Activated B cell treated with CpG ODN at 0.5 μM for 24 hours (primary cell): ENCODE measurements at regions not wholly inside any gene's neighbourhood (a gene's known extent, or its start where the extent isn't known, plus 50 kb on each side); places are given as distances from the start of the nearest gene placed in this dataset.

ENCODE experiments used
- ATAC-seq: fragments of 200-7000 bp; cut with Tn5 transposase; one replicate; pipeline ENCODE4 v1.10.0; 2021; ENCODE audit warnings: low read depth, mild to moderate bottlenecking, moderate library complexity
- CTCF ChIA-PET: fragments of 350-600 bp; sonication (Branson Sonifier 250); formaldehyde crosslinking; loops from one replicate; lab custom pipeline; 2021; ENCODE audit warnings: antibody characterized with exemption; lab: Charles Lee
- POLR2A ChIA-PET: fragments of 350-600 bp; sonication (Branson Sonifier 250); formaldehyde crosslinking; loops from one replicate; lab custom pipeline; 2021; ENCODE audit warnings: antibody characterized with exemption; lab: Charles Lee
- DNase-seq: peaks from one replicate; pipeline ENCODE4 v3.0.0; 2022
- H3K27ac Mint-ChIP-seq: one replicate; pipeline ENCODE4 v1.8.0; 2020; ENCODE audit warnings: mixed read lengths
- H3K27me3 Mint-ChIP-seq: one replicate; pipeline ENCODE4 v1.8.0; 2021; ENCODE audit warnings: mixed read lengths
- H3K36me3 Mint-ChIP-seq: one replicate; pipeline ENCODE4 v1.8.0; 2021; ENCODE audit warnings: low read depth, mixed read lengths
- H3K4me1 Mint-ChIP-seq: one replicate; pipeline ENCODE4 v1.8.0; 2021; ENCODE audit warnings: mixed read lengths
- H3K4me3 Mint-ChIP-seq: one replicate; pipeline ENCODE4 v1.8.0; 2020; ENCODE audit warnings: mild to moderate bottlenecking, mixed read lengths
- H3K9me3 Mint-ChIP-seq: one replicate; pipeline ENCODE4 v1.8.0; 2020; ENCODE audit warnings: mixed read lengths
- CTCF ChIP-seq: fragments of 200-600 bp; IDR thresholded peaks from one replicate; pipeline ENCODE4 v1.8.0; 2022; ENCODE audit warnings: antibody characterized with exemption, mild to moderate bottlenecking
- intact Hi-C: fragments of 100-400 bp; cut with micrococcal nuclease; formaldehyde crosslinking; loops from one replicate; pipeline ENCODE4 v1.15.1; 2024

GRCh38 chr16:35687071-35687470 is 2227.7 kb downstream of the TP53TG3F start:
- H3K27me3 Mint-ChIP-seq: no peaks in the 10 kb centered on the region
- peaks cover 26% of the 10 kb centered on the region for H3K9me3 Mint-ChIP-seq
- intact Hi-C loops: no loop called here
- H3K27ac Mint-ChIP-seq: no peak overlapping the region
- TF ChIP-seq CTCF: no peak
- H3K4me1 Mint-ChIP-seq: no peaks in the 10 kb centered on the region
- ATAC-seq: no peak
- ChIA-PET POLR2A (no interaction called here), CTCF (no interaction called here)
- DNase-seq: no peak
- H3K4me3 Mint-ChIP-seq: no peak overlapping the region
- H3K36me3 Mint-ChIP-seq: no peaks in the 10 kb centered on the region

- H3K27ac Mint-ChIP-seq: no peak overlapping the region
- no peak for DNase-seq
- no peak for TF ChIP-seq CTCF
- no peak overlapping the region for H3K4me3 Mint-ChIP-seq
- ATAC-seq: no peak
- peaks cover 26% of the 10 kb centered on the region for H3K9me3 Mint-ChIP-seq
- intact Hi-C loops: no loop called here
- H3K27me3 Mint-ChIP-seq: no peaks in the 10 kb centered on the region
- no peaks in the 10 kb centered on the region for H3K36me3 Mint-ChIP-seq
- CTCF ChIA-PET: no interaction called here
- no peaks in the 10 kb centered on the region for H3K4me1 Mint-ChIP-seq
- POLR2A ChIA-PET: no interaction called here
Measured at GRCh38 chr16:35687781-35688180, 2228.4 kb downstream of the TP53TG3F start.

GRCh38 chr16:35689764-35690163 is 2230.4 kb downstream of the TP53TG3F start:
- ChIA-PET POLR2A (no interaction called here), CTCF (no interaction called here)
- no peak for TF ChIP-seq CTCF
- intact Hi-C loops: no loop called here
- H3K9me3 Mint-ChIP-seq: peaks cover 26% of the 10 kb centered on the region
- H3K36me3 Mint-ChIP-seq: no peaks in the 10 kb centered on the region
- DNase-seq (no peak), ATAC-seq (no peak)
- no peak overlapping the region for H3K27ac Mint-ChIP-seq
- H3K27me3 Mint-ChIP-seq: no peaks in the 10 kb centered on the region
- H3K4me1 Mint-ChIP-seq: no peaks in the 10 kb centered on the region
- H3K4me3 Mint-ChIP-seq: no peak overlapping the region

- CTCF ChIA-PET: no interaction called here
- ATAC-seq: no peak
- no peak for DNase-seq
- TF ChIP-seq CTCF: no peak
- intact Hi-C loops: no loop called here
- POLR2A ChIA-PET: no interaction called here
- Mint-ChIP-seq H3K9me3 (peaks cover 31% of the 10 kb centered on the region), H3K27ac (no peak overlapping the region), H3K4me1 (no peaks in the 10 kb centered on the region), H3K36me3 (no peaks in the 10 kb centered on the region), H3K4me3 (no peak overlapping the region), H3K27me3 (no peaks in the 10 kb centered on the region)
Measured at GRCh38 chr16:35690413-35690812, 2231.0 kb downstream of the TP53TG3F start.

GRCh38 chr16:35691057-35691456 is 2231.6 kb downstream of the TP53TG3F start:
- Mint-ChIP-seq H3K27me3 (no peaks in the 10 kb centered on the region), H3K36me3 (no peaks in the 10 kb centered on the region), H3K4me3 (no peak overlapping the region), H3K9me3 (peaks cover 31% of the 10 kb centered on the region), H3K4me1 (no peaks in the 10 kb centered on the region), H3K27ac (no peak overlapping the region)
- intact Hi-C loops: no loop called here
- ChIA-PET POLR2A (no interaction called here), CTCF (no interaction called here)
- DNase-seq (no peak), ATAC-seq (no peak)
- TF ChIP-seq CTCF: no peak
